ENCODE measurements at regions not wholly inside any gene's neighbourhood (a gene's known extent, or its start where the extent isn't known, plus 50 kb on each side); places are given as distances from the start of the nearest gene placed in this dataset.

- H3K9ac ChIP-seq (ENCODE audit: low read length), result peak overlapping the region; percentile 66
- no peaks in the 10 kb centered on the region for H3K36me3 ChIP-seq (ENCODE audit: control insufficient read depth, insufficient read depth, low read length, severe bottlenecking)
- H3K9me3 ChIP-seq (ENCODE audit: control insufficient read depth, low read length), result no peaks in the 10 kb centered on the region
- peaks cover 40% of the 10 kb centered on the region for H3K4me1 ChIP-seq (ENCODE audit: control insufficient read depth, insufficient read depth, low read length)
- no peak for DNase-seq (ENCODE audit: low read depth)
- no peak overlapping the region for H3K4me3 ChIP-seq (ENCODE audit: low read length)
- no peaks in the 10 kb centered on the region for H3K27me3 ChIP-seq (replicated peaks; ENCODE audit: control insufficient read depth, insufficient read depth, low read length)
These were observed 92.8 kb downstream of the HNRNPLL start for GRCh38 chr2:38509947-38510326.

- Histone ChIP-seq H3K9ac (ENCODE audit: low read length) (peak overlapping the region; percentile 66), H3K27me3 (replicated peaks; ENCODE audit: control insufficient read depth, insufficient read depth, low read length) (no peaks in the 10 kb centered on the region), H3K4me1 (ENCODE audit: control insufficient read depth, insufficient read depth, low read length) (peaks cover 36% of the 10 kb centered on the region), H3K4me3 (ENCODE audit: low read length) (no peak overlapping the region), H3K36me3 (ENCODE audit: control insufficient read depth, insufficient read depth, low read length, severe bottlenecking) (no peaks in the 10 kb centered on the region), H3K9me3 (ENCODE audit: control insufficient read depth, low read length) (no peaks in the 10 kb centered on the region)
- peak; percentile 61 for DNase-seq (ENCODE audit: low read depth)
These were observed 93.3 kb downstream of the HNRNPLL start for GRCh38 chr2:38509314-38509946.

- Histone ChIP-seq H3K36me3 (ENCODE audit: control insufficient read depth, insufficient read depth, low read length, severe bottlenecking) (no peaks in the 10 kb centered on the region), H3K4me3 (ENCODE audit: low read length) (no peak overlapping the region), H3K9ac (ENCODE audit: low read length) (peak overlapping the region; percentile 74), H3K27me3 (replicated peaks; ENCODE audit: control insufficient read depth, insufficient read depth, low read length) (no peaks in the 10 kb centered on the region), H3K9me3 (ENCODE audit: control insufficient read depth, low read length) (no peaks in the 10 kb centered on the region), H3K4me1 (ENCODE audit: control insufficient read depth, insufficient read depth, low read length) (peaks cover 36% of the 10 kb centered on the region)
- DNase-seq (ENCODE audit: low read depth), result peak; percentile 74
These were observed 94.3 kb downstream of the HNRNPLL start for GRCh38 chr2:38508311-38509039.

- no peaks in the 10 kb centered on the region for H3K27me3 ChIP-seq (replicated peaks; ENCODE audit: control insufficient read depth, insufficient read depth, low read length)
These were observed 95.0 kb downstream of the HNRNPLL start for GRCh38 chr2:38507712-38508111.

GRCh38 chr2:38505779-38506178 is 96.9 kb downstream of the HNRNPLL start:
- DNase-seq (ENCODE audit: low read depth), result peak; percentile 69
- Histone ChIP-seq H3K4me3 (ENCODE audit: low read length) (peak overlapping the region; percentile 4), H3K27me3 (replicated peaks; ENCODE audit: control insufficient read depth, insufficient read depth, low read length) (no peaks in the 10 kb centered on the region), H3K9me3 (ENCODE audit: control insufficient read depth, low read length) (peaks cover 9% of the 10 kb centered on the region), H3K4me1 (ENCODE audit: control insufficient read depth, insufficient read depth, low read length) (peaks cover 28% of the 10 kb centered on the region), H3K36me3 (ENCODE audit: control insufficient read depth, insufficient read depth, low read length, severe bottlenecking) (no peaks in the 10 kb centered on the region), H3K9ac (ENCODE audit: low read length) (peak overlapping the region; percentile 24)

More at GRCh38 chr2:38507712-38508111, 95.0 kb downstream of the HNRNPLL start:
- Histone ChIP-seq H3K9me3 (ENCODE audit: control insufficient read depth, low read length) (peaks cover under 1% of the 10 kb centered on the region), H3K9ac (ENCODE audit: low read length) (peak overlapping the region; percentile 74), H3K36me3 (ENCODE audit: control insufficient read depth, insufficient read depth, low read length, severe bottlenecking) (no peaks in the 10 kb centered on the region), H3K4me1 (ENCODE audit: control insufficient read depth, insufficient read depth, low read length) (peaks cover 33% of the 10 kb centered on the region), H3K4me3 (ENCODE audit: low read length) (no peak overlapping the region)
- no peak for DNase-seq (ENCODE audit: low read depth)

- Histone ChIP-seq H3K4me1 (ENCODE audit: control insufficient read depth, insufficient read depth, low read length) (peaks cover 30% of the 10 kb centered on the region), H3K9ac (ENCODE audit: low read length) (no peak overlapping the region), H3K27me3 (replicated peaks; ENCODE audit: control insufficient read depth, insufficient read depth, low read length) (no peaks in the 10 kb centered on the region), H3K9me3 (ENCODE audit: control insufficient read depth, low read length) (peaks cover 9% of the 10 kb centered on the region), H3K36me3 (ENCODE audit: control insufficient read depth, insufficient read depth, low read length, severe bottlenecking) (no peaks in the 10 kb centered on the region), H3K4me3 (ENCODE audit: low read length) (no peak overlapping the region)
- DNase-seq (ENCODE audit: low read depth), result no peak
These were observed 98.6 kb downstream of the HNRNPLL start for GRCh38 chr2:38504169-38504568.

- Histone ChIP-seq H3K4me3 (ENCODE audit: low read length) (no peak overlapping the region), H3K9me3 (ENCODE audit: control insufficient read depth, low read length) (peaks cover 9% of the 10 kb centered on the region), H3K36me3 (ENCODE audit: control insufficient read depth, insufficient read depth, low read length, severe bottlenecking) (no peaks in the 10 kb centered on the region), H3K27me3 (replicated peaks; ENCODE audit: control insufficient read depth, insufficient read depth, low read length) (no peaks in the 10 kb centered on the region), H3K9ac (ENCODE audit: low read length) (no peak overlapping the region), H3K4me1 (ENCODE audit: control insufficient read depth, insufficient read depth, low read length) (peaks cover 31% of the 10 kb centered on the region)
- no peak for DNase-seq (ENCODE audit: low read depth)
These were observed 100.6 kb downstream of the HNRNPLL start for GRCh38 chr2:38502107-38502506.

- H3K27me3 ChIP-seq (replicated peaks; ENCODE audit: control insufficient read depth, insufficient read depth, low read length), result no peaks in the 10 kb centered on the region
- H3K4me1 ChIP-seq (ENCODE audit: control insufficient read depth, insufficient read depth, low read length), result peaks cover 26% of the 10 kb centered on the region
- DNase-seq (ENCODE audit: low read depth), result no peak
- H3K9ac ChIP-seq (ENCODE audit: low read length), result peak overlapping the region; percentile 1
- peaks cover 9% of the 10 kb centered on the region for H3K9me3 ChIP-seq (ENCODE audit: control insufficient read depth, low read length)
- H3K4me3 ChIP-seq (ENCODE audit: low read length), result no peak overlapping the region
- H3K36me3 ChIP-seq (ENCODE audit: control insufficient read depth, insufficient read depth, low read length, severe bottlenecking), result no peaks in the 10 kb centered on the region
These were observed 102.5 kb downstream of the HNRNPLL start for GRCh38 chr2:38500283-38500634.

GRCh38 chr2:38499548-38500282 is 103.0 kb downstream of the HNRNPLL start:
- H3K27me3 ChIP-seq (replicated peaks; ENCODE audit: control insufficient read depth, insufficient read depth, low read length), result no peaks in the 10 kb centered on the region
- H3K9me3 ChIP-seq (ENCODE audit: control insufficient read depth, low read length), result peaks cover 9% of the 10 kb centered on the region
- H3K36me3 ChIP-seq (ENCODE audit: control insufficient read depth, insufficient read depth, low read length, severe bottlenecking), result no peaks in the 10 kb centered on the region
- peaks cover 26% of the 10 kb centered on the region for H3K4me1 ChIP-seq (ENCODE audit: control insufficient read depth, insufficient read depth, low read length)
- peak overlapping the region; percentile 21 for H3K4me3 ChIP-seq (ENCODE audit: low read length)
- peak; percentile 52 for DNase-seq (ENCODE audit: low read depth)
- H3K9ac ChIP-seq (ENCODE audit: low read length), result peak overlapping the region; percentile 7

GRCh38 chr2:38498045-38498481 is 104.7 kb downstream of the HNRNPLL start:
- no peaks in the 10 kb centered on the region for H3K36me3 ChIP-seq (ENCODE audit: control insufficient read depth, insufficient read depth, low read length, severe bottlenecking)

GRCh38 chr2:38497670-38498037 is 105.1 kb downstream of the HNRNPLL start:
- Histone ChIP-seq H3K27me3 (replicated peaks; ENCODE audit: control insufficient read depth, insufficient read depth, low read length) (no peaks in the 10 kb centered on the region), H3K36me3 (ENCODE audit: control insufficient read depth, insufficient read depth, low read length, severe bottlenecking) (no peaks in the 10 kb centered on the region), H3K9ac (ENCODE audit: low read length) (no peak overlapping the region), H3K4me1 (ENCODE audit: control insufficient read depth, insufficient read depth, low read length) (peaks cover 26% of the 10 kb centered on the region), H3K4me3 (ENCODE audit: low read length) (no peak overlapping the region), H3K9me3 (ENCODE audit: control insufficient read depth, low read length) (peaks cover 9% of the 10 kb centered on the region)
- DNase-seq (ENCODE audit: low read depth), result no peak

More at GRCh38 chr2:38498045-38498481, 104.7 kb downstream of the HNRNPLL start:
- no peak overlapping the region for H3K4me3 ChIP-seq (ENCODE audit: low read length)
- no peaks in the 10 kb centered on the region for H3K27me3 ChIP-seq (replicated peaks; ENCODE audit: control insufficient read depth, insufficient read depth, low read length)
- no peak for DNase-seq (ENCODE audit: low read depth)
- peaks cover 26% of the 10 kb centered on the region for H3K4me1 ChIP-seq (ENCODE audit: control insufficient read depth, insufficient read depth, low read length)
- peaks cover 9% of the 10 kb centered on the region for H3K9me3 ChIP-seq (ENCODE audit: control insufficient read depth, low read length)
- H3K9ac ChIP-seq (ENCODE audit: low read length), result no peak overlapping the region

Measured in adipocyte (in vitro differentiated cells).